SU-DHL-6 (cell line): ENCODE measurements at regions not wholly inside any gene's neighbourhood (a gene's known extent, or its start where the extent isn't known, plus 50 kb on each side); places are given as distances from the start of the nearest gene placed in this dataset.

ENCODE experiments used
- H2AFZ ChIP-seq: fragments of 200-600 bp; sonication (generic); 2 replicates; pipeline ENCODE4 v1.6.1; 2014; ENCODE audit warnings: low read depth, mild to moderate bottlenecking, moderate library complexity, mixed read lengths, antibody characterized with exemption, low read length; ENCODE audit not compliant: severe bottlenecking
- H3F3A ChIP-seq: fragments of 200-600 bp; shearing (Covaris generic); 2 replicates; pipeline ENCODE4 v1.6.0; 2016; ENCODE audit warnings: antibody characterized with exemption, mild to moderate bottlenecking; ENCODE audit not compliant: insufficient read depth
- H3K27ac ChIP-seq: fragments of 200-600 bp; sonication (generic); 2 replicates; pipeline ENCODE4 v1.5.1; 2016; ENCODE audit warnings: low read depth, mild to moderate bottlenecking, low read length, moderate library complexity, mixed read lengths
- H3K27me3 ChIP-seq: fragments of 200-600 bp; sonication (generic), shearing (Covaris generic); 2 replicates; pipeline ENCODE4 v1.6.0; 2014; ENCODE audit warnings: mild to moderate bottlenecking, low read length
- H3K36me3 ChIP-seq: fragments of 200-600 bp; sonication (generic); 2 replicates; pipeline ENCODE4 v1.6.1; 2014; ENCODE audit warnings: mild to moderate bottlenecking, low read length, mixed read lengths
- H3K4me2 ChIP-seq: fragments of 300-600, 200-600 bp; shearing (Covaris generic), sonication (generic); 2 replicates; pipeline ENCODE4 v1.6.0; 2014; ENCODE audit warnings: low read length, low read depth, mild to moderate bottlenecking; ENCODE audit not compliant: poor library complexity, severe bottlenecking
- H3K4me3 ChIP-seq: fragments of 200-600 bp; sonication (generic); 2 replicates; pipeline ENCODE4 v1.5.1; 2014; ENCODE audit warnings: antibody characterized with exemption, low read length, mild to moderate bottlenecking, mixed read lengths; ENCODE audit not compliant: insufficient read depth, poor library complexity, severe bottlenecking
- H3K79me2 ChIP-seq: fragments of 200-600 bp; sonication (generic); 2 replicates; pipeline ENCODE4 v1.6.1; 2014; ENCODE audit warnings: mild to moderate bottlenecking, low read length, moderate library complexity; ENCODE audit not compliant: insufficient read depth
- H3K9ac ChIP-seq: fragments of 200-600 bp; sonication (generic); 2 replicates; pipeline ENCODE4 v1.7.0; 2014; ENCODE audit warnings: mild to moderate bottlenecking, low read length
- H3K9me2 ChIP-seq: fragments of 200-600 bp; sonication (generic); replicated peaks from 2 replicates; pipeline ENCODE4 v1.6.1; 2014; ENCODE audit warnings: low read length; ENCODE audit not compliant: insufficient read depth
- H3K9me3 ChIP-seq: fragments of 200-600 bp; sonication (generic); 2 replicates; pipeline ENCODE4 v1.6.1; 2014; ENCODE audit warnings: low read length, mixed read lengths; ENCODE audit not compliant: insufficient read depth
- H4K20me1 ChIP-seq: fragments of 200-600 bp; sonication (generic); 2 replicates; pipeline ENCODE4 v1.6.1; 2014; ENCODE audit warnings: low read depth, mild to moderate bottlenecking, antibody characterized with exemption, low read length, moderate library complexity, mixed read lengths
- EZH2phosphoT487 ChIP-seq: fragments of 200-600 bp; sonication (generic), shearing (Covaris generic); conservative IDR thresholded peaks from 2 replicates; pipeline ENCODE4 v1.6.1; 2018; ENCODE audit warnings: mild to moderate bottlenecking, antibody characterized with exemption, low read length, moderate library complexity, mixed read lengths
- TF ChIP-seq, protein P1 (sequence below): fragments of 200-600 bp; sonication (generic); IDR thresholded peaks from one replicate; pipeline ENCODE4 v1.5.1; 2017; ENCODE audit warnings: antibody characterized with exemption, mild to moderate bottlenecking, low read length, moderate library complexity; ENCODE audit not compliant: insufficient read depth, poor library complexity, severe bottlenecking

DNA sequence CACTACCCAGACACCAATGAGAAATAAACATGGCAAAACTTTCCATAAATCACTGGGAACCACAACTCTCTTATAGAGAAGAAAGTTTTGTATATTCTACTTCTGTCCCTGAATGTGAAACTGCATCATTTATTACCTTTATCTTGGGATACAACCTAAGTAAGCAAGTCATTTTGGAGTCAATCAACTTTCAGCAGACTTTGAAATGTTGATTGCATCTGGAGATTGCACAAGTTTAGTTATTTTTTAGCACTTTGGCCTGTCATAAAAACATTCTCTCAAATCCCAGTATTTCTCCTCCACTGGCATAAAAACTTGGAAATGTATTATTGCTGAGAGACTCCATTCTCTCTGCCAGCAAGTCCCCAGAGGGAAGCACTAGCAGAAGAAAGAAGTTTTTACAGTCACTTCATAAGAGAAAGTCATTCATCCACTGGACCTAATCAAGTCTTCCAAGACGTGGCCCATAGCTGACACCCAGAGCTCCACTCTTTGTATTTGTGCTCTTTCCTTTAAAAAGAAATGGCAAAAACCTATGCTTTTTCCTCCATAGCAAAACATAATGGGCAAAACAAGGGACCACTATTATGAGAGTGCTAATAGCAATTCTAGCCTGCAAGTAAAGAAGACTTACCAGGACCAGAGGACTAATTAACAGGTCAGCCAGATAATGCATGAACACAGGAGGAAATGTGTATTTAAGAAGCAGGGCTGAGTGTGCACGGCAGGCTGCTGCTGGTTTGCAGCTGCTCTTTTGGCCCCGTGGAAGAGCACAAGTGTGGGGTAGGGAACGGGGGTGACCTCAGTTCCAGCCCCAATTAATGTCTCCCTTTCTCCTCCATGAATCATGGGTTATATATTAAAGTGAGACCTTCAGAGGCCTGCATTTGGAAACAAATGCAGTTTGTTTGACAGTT is 171.5 kb downstream of the INO80D start:
- Histone ChIP-seq H3K4me3 (no peak overlapping the region), H3F3A (no peaks in the 10 kb centered on the region), H3K9me3 (no peaks in the 10 kb centered on the region), H3K27ac (no peak overlapping the region), H3K36me3 (no peaks in the 10 kb centered on the region), H3K27me3 (no peaks in the 10 kb centered on the region), H3K4me2 (no peak overlapping the region), H3K79me2 (no peaks in the 10 kb centered on the region), H2AFZ (no peak overlapping the region), H3K9ac (no peak overlapping the region), H4K20me1 (no peaks in the 10 kb centered on the region), H3K9me2 (no peaks in the 10 kb centered on the region)
- no peak for TF ChIP-seq EZH2phosphoT487
- TF ChIP-seq, protein P1, sequence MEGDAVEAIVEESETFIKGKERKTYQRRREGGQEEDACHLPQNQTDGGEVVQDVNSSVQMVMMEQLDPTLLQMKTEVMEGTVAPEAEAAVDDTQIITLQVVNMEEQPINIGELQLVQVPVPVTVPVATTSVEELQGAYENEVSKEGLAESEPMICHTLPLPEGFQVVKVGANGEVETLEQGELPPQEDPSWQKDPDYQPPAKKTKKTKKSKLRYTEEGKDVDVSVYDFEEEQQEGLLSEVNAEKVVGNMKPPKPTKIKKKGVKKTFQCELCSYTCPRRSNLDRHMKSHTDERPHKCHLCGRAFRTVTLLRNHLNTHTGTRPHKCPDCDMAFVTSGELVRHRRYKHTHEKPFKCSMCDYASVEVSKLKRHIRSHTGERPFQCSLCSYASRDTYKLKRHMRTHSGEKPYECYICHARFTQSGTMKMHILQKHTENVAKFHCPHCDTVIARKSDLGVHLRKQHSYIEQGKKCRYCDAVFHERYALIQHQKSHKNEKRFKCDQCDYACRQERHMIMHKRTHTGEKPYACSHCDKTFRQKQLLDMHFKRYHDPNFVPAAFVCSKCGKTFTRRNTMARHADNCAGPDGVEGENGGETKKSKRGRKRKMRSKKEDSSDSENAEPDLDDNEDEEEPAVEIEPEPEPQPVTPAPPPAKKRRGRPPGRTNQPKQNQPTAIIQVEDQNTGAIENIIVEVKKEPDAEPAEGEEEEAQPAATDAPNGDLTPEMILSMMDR: no peak

DNA sequence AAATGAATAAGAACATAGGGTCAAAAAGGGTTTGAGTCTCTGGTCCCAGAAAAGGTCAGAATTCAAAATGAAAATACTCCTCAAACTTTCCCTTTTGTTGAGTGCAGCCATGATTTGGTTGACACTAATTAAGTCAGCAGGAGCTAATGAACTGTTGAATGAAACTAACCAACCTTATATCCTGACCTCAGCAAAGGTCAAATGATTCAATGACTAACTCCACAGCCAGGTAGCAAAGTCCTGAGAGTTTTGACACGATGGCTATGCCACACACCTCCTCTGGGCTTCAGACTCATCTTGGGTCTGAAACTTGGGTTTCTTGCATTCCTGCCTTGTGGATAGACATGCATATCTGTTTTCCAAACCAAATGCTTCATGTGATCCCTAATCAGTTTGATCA is 172.3 kb downstream of the INO80D start:
- Histone ChIP-seq H4K20me1 (no peaks in the 10 kb centered on the region), H3F3A (no peaks in the 10 kb centered on the region), H3K27me3 (no peaks in the 10 kb centered on the region), H2AFZ (no peak overlapping the region), H3K27ac (no peak overlapping the region), H3K9me3 (no peaks in the 10 kb centered on the region), H3K4me2 (no peak overlapping the region), H3K79me2 (no peaks in the 10 kb centered on the region), H3K9me2 (no peaks in the 10 kb centered on the region), H3K36me3 (no peaks in the 10 kb centered on the region), H3K4me3 (no peak overlapping the region), H3K9ac (no peak overlapping the region)
- TF ChIP-seq EZH2phosphoT487: no peak
- TF ChIP-seq, protein P1: no peak

DNA sequence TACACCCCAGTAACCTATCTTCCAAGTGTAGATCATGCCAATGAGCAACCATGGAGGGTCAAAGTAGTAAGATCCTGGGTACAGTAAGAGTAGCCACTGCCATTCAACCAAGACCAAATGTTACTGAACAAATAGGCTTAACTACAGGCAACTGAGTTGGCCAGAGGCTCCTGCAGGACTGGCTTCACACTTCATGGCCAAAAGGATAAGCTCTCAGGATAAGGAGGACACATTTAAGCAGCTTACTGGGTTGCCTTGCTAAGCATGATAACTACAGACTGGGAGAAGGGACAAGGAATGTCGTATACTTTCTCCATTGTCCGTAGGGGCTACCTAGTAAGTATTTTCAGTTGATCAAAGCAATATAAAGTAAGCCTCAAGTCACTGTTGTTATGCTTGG is 174.7 kb downstream of the INO80D start:
- Histone ChIP-seq H3K4me2 (no peak overlapping the region), H3K27ac (no peak overlapping the region), H3K36me3 (no peaks in the 10 kb centered on the region), H2AFZ (no peak overlapping the region), H3K4me3 (no peak overlapping the region), H3K9me2 (no peaks in the 10 kb centered on the region), H3F3A (no peaks in the 10 kb centered on the region), H3K27me3 (no peaks in the 10 kb centered on the region), H3K9ac (no peak overlapping the region), H4K20me1 (no peaks in the 10 kb centered on the region), H3K79me2 (no peaks in the 10 kb centered on the region), H3K9me3 (no peaks in the 10 kb centered on the region)
- TF ChIP-seq EZH2phosphoT487: no peak
- TF ChIP-seq, protein P1: no peak
